ENCODE measurements at regions not wholly inside any gene's neighbourhood (a gene's known extent, or its start where the extent isn't known, plus 50 kb on each side); places are given as distances from the start of the nearest gene placed in this dataset.

DNA sequence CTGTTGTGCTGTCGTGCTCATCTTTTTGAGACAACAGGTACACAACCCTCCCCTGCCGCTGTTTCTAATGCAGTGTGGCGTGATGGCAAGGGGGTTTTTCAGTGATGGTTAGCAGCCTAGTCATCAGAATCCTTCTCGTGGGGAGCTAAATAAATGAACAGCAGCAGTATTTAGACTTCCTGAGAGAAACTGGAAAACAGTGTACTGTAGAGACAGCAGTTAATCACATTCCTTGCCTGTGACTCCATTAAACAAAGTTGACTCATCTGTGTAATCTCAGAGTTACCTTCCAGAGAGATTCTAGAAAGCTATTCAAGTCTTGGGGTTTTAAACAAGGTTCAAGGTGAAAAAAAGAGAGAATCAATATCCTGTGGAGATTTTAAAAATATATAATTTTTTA, 1753.2 kb upstream of the PCDH7 start:
- no peak overlapping the region for H3K27ac Mint-ChIP-seq
- no peaks in the 10 kb centered on the region for H3K27me3 Mint-ChIP-seq
- H3K36me3 Mint-ChIP-seq, result no peaks in the 10 kb centered on the region
- TF ChIP-seq, protein P1, sequence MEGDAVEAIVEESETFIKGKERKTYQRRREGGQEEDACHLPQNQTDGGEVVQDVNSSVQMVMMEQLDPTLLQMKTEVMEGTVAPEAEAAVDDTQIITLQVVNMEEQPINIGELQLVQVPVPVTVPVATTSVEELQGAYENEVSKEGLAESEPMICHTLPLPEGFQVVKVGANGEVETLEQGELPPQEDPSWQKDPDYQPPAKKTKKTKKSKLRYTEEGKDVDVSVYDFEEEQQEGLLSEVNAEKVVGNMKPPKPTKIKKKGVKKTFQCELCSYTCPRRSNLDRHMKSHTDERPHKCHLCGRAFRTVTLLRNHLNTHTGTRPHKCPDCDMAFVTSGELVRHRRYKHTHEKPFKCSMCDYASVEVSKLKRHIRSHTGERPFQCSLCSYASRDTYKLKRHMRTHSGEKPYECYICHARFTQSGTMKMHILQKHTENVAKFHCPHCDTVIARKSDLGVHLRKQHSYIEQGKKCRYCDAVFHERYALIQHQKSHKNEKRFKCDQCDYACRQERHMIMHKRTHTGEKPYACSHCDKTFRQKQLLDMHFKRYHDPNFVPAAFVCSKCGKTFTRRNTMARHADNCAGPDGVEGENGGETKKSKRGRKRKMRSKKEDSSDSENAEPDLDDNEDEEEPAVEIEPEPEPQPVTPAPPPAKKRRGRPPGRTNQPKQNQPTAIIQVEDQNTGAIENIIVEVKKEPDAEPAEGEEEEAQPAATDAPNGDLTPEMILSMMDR (conservative IDR thresholded peaks at IDR 0.05), result no peak
- no peaks in the 10 kb centered on the region for H3K9me3 Mint-ChIP-seq
- no peaks in the 10 kb centered on the region for H3K4me1 Mint-ChIP-seq (ENCODE audit: unreplicated experiment)
- DNase-seq (ENCODE audit: extremely low spot score, unreplicated experiment), result no peak
- no peak overlapping the region for H3K4me3 Mint-ChIP-seq

DNA sequence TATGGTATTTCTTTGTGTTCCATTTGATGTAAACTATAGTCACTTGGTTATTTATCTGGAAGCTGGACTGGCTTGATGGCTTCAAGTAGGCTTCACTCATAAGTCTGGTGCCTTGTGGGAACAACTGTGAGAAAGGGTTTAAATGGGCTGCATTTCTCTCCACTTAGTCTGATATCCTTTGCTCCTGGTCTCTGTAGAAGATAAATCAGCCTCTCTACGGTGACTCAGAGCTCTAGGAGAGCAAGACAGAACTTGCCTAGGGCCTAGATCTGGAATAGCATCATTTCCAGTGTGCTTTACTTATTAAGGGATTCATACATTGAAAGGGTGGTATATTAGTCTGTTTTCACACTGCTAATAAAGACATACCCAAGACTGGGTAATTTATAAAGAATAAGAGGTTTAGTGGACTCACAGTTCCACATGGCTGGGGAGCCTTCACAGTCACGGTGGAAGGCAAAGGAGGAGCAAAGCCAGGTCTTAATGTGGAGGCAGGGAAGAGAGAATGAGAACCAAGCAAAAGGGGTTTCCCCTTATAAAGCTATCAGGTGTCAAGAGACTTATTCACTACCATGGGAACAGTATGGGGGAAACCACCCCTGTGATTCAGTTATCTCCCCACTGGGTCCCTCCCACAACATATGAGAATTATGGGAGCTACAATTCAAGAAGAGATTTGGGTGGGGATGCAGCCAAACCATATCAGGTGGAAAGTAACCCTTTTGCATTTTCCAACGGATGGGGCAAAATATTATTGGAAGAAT, 1746.4 kb upstream of the PCDH7 start:
- DNase-seq (ENCODE audit: extremely low spot score, unreplicated experiment), result no peak
- Mint-ChIP-seq H3K27ac (no peak overlapping the region), H3K9me3 (no peaks in the 10 kb centered on the region), H3K36me3 (no peaks in the 10 kb centered on the region), H3K4me3 (no peak overlapping the region), H3K27me3 (no peaks in the 10 kb centered on the region), H3K4me1 (ENCODE audit: unreplicated experiment) (no peaks in the 10 kb centered on the region)
- TF ChIP-seq, protein P1 (conservative IDR thresholded peaks at IDR 0.05), result no peak

DNA sequence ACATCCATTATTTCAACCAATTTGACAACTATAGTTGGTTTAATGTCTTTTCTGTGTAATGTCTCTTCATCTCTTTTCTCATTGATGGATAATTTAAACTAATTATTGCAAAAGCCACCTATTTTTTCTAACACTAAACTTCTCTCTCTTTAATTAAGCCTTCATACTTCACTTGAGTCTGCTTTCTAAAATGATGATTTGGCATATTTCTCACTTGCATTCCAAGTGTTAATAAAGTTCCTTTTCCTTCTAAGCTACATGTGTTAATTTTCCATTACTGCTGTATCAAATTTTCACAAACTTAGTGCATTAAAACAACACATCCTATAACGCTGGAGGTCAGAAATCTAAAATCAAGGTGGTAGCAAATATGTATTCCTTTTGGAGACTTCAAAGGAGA, 1743.8 kb upstream of the PCDH7 start:
- DNase-seq (ENCODE audit: extremely low spot score, unreplicated experiment), result no peak
- Mint-ChIP-seq H3K27ac (no peak overlapping the region), H3K36me3 (no peaks in the 10 kb centered on the region), H3K4me3 (no peak overlapping the region), H3K4me1 (ENCODE audit: unreplicated experiment) (no peaks in the 10 kb centered on the region), H3K27me3 (no peaks in the 10 kb centered on the region), H3K9me3 (no peaks in the 10 kb centered on the region)
- TF ChIP-seq, protein P1 (conservative IDR thresholded peaks at IDR 0.05), result no peak

DNA sequence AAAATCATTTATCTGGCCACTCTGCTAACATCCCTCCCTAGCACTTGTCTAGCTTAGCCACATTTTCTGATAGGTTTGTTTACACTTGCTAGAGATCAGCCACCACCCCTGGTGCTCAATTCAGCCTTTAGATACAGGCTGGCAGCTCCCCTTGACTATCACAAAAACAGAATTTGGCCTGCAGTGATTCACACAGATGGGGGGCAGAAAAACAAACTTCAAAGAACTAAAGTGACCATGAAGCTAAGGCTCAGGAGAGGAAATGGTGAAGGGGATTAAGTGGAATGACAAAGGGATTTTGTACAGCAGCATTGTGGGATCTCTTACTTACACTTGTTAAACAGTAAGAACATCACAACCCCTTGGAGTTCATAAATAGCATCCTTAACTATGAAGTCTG, 1718.0 kb upstream of the PCDH7 start:
- no peak for DNase-seq (ENCODE audit: extremely low spot score, unreplicated experiment)
- TF ChIP-seq, protein P1 (conservative IDR thresholded peaks at IDR 0.05), result no peak
- H3K9me3 Mint-ChIP-seq, result no peaks in the 10 kb centered on the region
- H3K36me3 Mint-ChIP-seq, result no peaks in the 10 kb centered on the region
- no peak overlapping the region for H3K27ac Mint-ChIP-seq
- H3K4me1 Mint-ChIP-seq (ENCODE audit: unreplicated experiment), result no peaks in the 10 kb centered on the region
- H3K4me3 Mint-ChIP-seq, result no peak overlapping the region
- H3K27me3 Mint-ChIP-seq, result peaks cover 13% of the 10 kb centered on the region

DNA sequence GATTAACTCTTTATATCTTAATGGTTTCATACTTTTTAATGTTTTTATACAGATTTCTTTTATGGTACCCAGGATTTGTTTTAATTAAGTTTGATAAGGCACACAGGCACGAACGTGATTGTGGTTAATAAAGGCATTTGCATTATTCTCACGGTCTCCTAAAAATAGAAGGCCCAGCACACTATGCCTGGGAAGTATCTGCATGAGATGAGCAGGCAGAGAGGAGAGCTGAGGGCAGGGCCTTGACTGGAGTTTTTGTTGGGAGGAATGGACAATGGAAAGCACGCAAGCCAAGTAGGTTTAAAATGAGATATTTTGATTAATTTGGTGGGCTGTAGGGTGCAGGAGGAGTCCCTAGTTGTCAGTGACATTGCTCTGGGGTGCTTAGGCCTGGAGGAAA, 1714.3 kb upstream of the PCDH7 start:
- TF ChIP-seq, protein P1 (conservative IDR thresholded peaks at IDR 0.05), result no peak
- no peak overlapping the region for H3K4me3 Mint-ChIP-seq
- no peak overlapping the region for H3K27ac Mint-ChIP-seq
- peaks cover 13% of the 10 kb centered on the region for H3K27me3 Mint-ChIP-seq
- H3K36me3 Mint-ChIP-seq, result no peaks in the 10 kb centered on the region
- H3K4me1 Mint-ChIP-seq (ENCODE audit: unreplicated experiment), result no peaks in the 10 kb centered on the region
- DNase-seq (ENCODE audit: extremely low spot score, unreplicated experiment), result no peak
- no peaks in the 10 kb centered on the region for H3K9me3 Mint-ChIP-seq

Data from type B pancreatic cell (in vitro differentiated cells).